GM10248 (cell line): ENCODE measurements at regions not wholly inside any gene's neighbourhood (a gene's known extent, or its start where the extent isn't known, plus 50 kb on each side); places are given as distances from the start of the nearest gene placed in this dataset.

Experiments
- CTCF ChIA-PET: fragments of 300-600 bp; sonication (Branson Sonifier 250); formaldehyde crosslinking; extraction: SDS; loops from one replicate; lab custom pipeline; 2021; ENCODE audit warnings: antibody characterized with exemption; lab: Yijun Ruan, JAX
- POLR2A ChIA-PET: fragments of 350-650 bp; sonication (Branson Sonifier 250); formaldehyde crosslinking; extraction: SDS; loops from one replicate; lab custom pipeline; 2020; ENCODE audit warnings: antibody characterized with exemption; lab: Yijun Ruan, JAX
- DNase-seq: peaks from one replicate; pipeline ENCODE4 v3.0.0; 2012; ENCODE audit errors: extremely low spot score
- TF ChIP-seq, protein P1 (sequence below): IDR thresholded peaks from 2 replicates; pipeline ENCODE4 v1.5.1; 2012; ENCODE audit warnings: mild to moderate bottlenecking, low read depth; ENCODE audit errors: extremely low read depth, missing control alignments, control extremely low read depth

- DNase-seq: no peak
- ChIA-PET POLR2A (no interaction called here), CTCF (interaction anchor here (1.3 kb wide), 1 partner anchor 10 kb away, joined by 3 read pairs; no protein-coding TSS in a partner anchor)
- TF ChIP-seq, protein P1, sequence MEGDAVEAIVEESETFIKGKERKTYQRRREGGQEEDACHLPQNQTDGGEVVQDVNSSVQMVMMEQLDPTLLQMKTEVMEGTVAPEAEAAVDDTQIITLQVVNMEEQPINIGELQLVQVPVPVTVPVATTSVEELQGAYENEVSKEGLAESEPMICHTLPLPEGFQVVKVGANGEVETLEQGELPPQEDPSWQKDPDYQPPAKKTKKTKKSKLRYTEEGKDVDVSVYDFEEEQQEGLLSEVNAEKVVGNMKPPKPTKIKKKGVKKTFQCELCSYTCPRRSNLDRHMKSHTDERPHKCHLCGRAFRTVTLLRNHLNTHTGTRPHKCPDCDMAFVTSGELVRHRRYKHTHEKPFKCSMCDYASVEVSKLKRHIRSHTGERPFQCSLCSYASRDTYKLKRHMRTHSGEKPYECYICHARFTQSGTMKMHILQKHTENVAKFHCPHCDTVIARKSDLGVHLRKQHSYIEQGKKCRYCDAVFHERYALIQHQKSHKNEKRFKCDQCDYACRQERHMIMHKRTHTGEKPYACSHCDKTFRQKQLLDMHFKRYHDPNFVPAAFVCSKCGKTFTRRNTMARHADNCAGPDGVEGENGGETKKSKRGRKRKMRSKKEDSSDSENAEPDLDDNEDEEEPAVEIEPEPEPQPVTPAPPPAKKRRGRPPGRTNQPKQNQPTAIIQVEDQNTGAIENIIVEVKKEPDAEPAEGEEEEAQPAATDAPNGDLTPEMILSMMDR: no peak
These were observed 368.8 kb upstream of the CDH19 start for GRCh38 chr18:66972681-66973080.

- DNase-seq: no peak
- ChIA-PET CTCF (interaction anchor here (1.3 kb wide), 1 partner anchor 10 kb away, joined by 3 read pairs; no protein-coding TSS in a partner anchor), POLR2A (no interaction called here)
- TF ChIP-seq, protein P1: no peak
These were observed 368.1 kb upstream of the CDH19 start for GRCh38 chr18:66971960-66972359.

- ChIA-PET POLR2A (no interaction called here), CTCF (interaction anchor here (1.2 kb wide), 1 partner anchor 23 kb away, joined by 4 read pairs; no protein-coding TSS in a partner anchor)
- TF ChIP-seq, protein P1: no peak
- no peak for DNase-seq
These were observed 362.3 kb upstream of the CDH19 start for GRCh38 chr18:66966171-66966570.

GRCh38 chr18:66958309-66958708, 354.4 kb upstream of the CDH19 start:
- CTCF ChIA-PET: no interaction called here
- TF ChIP-seq, protein P1: no peak
- POLR2A ChIA-PET: no interaction called here
- DNase-seq: no peak

GRCh38 chr18:66951750-66952149, 347.9 kb upstream of the CDH19 start:
- TF ChIP-seq, protein P1: no peak
- ChIA-PET CTCF (no interaction called here), POLR2A (no interaction called here)
- no peak for DNase-seq

GRCh38 chr18:66949419-66949818, 345.5 kb upstream of the CDH19 start:
- DNase-seq: no peak
- TF ChIP-seq, protein P1: no peak
- ChIA-PET POLR2A (no interaction called here), CTCF (no interaction called here)

DNA sequence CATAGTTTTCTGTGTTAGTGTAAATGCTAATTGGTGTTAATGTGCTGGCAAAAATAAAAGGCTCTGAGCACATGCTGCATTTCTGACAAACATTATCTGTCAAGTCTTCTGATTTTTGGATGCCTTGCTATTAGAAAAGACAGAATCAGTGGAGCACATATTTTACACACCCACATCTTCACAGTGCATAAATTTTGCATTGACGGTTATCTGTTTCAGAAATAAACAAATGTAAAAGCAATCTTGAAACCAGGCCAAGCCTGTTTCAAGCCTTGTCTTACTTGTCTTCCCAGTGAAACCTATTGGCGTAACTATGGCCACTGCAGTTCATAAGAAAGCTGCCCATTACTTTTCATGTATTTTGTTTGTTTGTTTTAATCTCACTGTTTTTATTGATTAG, 333.7 kb upstream of the CDH19 start:
- TF ChIP-seq, protein P1: no peak
- DNase-seq: no peak
- ChIA-PET CTCF (interaction anchor here (0.8 kb wide), 1 partner anchor 8 kb away, joined by 3 read pairs; no protein-coding TSS in a partner anchor), POLR2A (no interaction called here)
